ENCODE measurements at regions not wholly inside any gene's neighbourhood (a gene's known extent, or its start where the extent isn't known, plus 50 kb on each side); places are given as distances from the start of the nearest gene placed in this dataset.

DNA sequence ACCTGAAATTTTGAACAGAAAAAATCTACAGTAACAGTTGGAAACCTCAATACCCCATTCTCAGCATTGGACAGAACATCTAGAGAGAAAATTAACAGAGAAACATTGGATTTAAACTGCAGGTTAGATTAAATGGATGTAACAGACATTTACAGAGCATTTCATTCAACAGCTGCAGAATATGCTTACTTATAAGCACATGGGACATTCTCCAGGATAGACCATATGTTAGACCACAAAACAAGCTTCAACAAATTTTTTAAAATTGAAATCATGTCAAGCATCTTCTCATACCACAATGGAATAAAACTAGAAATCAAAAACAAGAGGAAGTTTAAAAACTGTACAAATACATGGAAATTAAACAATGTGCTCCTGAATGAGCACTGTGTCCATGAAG is 316.3 kb downstream of the FAM170A start:
- CTCF ChIA-PET = no interaction called here

GRCh38 chr5:119948162-119948561 is 318.8 kb downstream of the FAM170A start:
- H3K27me3 Mint-ChIP-seq = no peaks in the 10 kb centered on the region
- intact Hi-C loops (cut with micrococcal nuclease) = no loop called here

More for the DNA sequence above, 316.3 kb downstream of the FAM170A start:
- H3K4me3 Mint-ChIP-seq = no peak overlapping the region
- Histone ChIP-seq H3K4me1 (ENCODE audit: control insufficient read depth in 2 of 2, insufficient read depth in 2 of 2, low read length in 2 of 2) (no peaks in the 10 kb centered on the region), H3K4me2 (replicated peaks; ENCODE audit: low read depth, low read length, poor library complexity, severe bottlenecking) (no peak overlapping the region), H3K4me3 (ENCODE audit: control extremely low read depth in 1 of 5, extremely low read depth in 1 of 5, insufficient read depth in 1 of 5, low read depth in 2 of 5, low read length in 4 of 5) (no peak overlapping the region), H3K27ac (ENCODE audit: low read length in 2 of 2) (no peak overlapping the region), H2AFZ (ENCODE audit: insufficient read depth, low read depth, low read length, poor library complexity, severe bottlenecking) (no peak overlapping the region), H3K79me2 (ENCODE audit: control insufficient read depth, insufficient read depth, low read length) (no peaks in the 10 kb centered on the region), H3K36me3 (replicated peaks in 1 of 2; ENCODE audit: control extremely low read depth in 1 of 2, control insufficient read depth in 1 of 2, extremely low read depth in 1 of 2, insufficient read depth in 2 of 2, low read length in 1 of 2) (no peaks in the 10 kb centered on the region), H3K9ac (ENCODE audit: low read length) (no peak overlapping the region), H3K27me3 (replicated peaks in 1 of 4; ENCODE audit: control extremely low read depth in 1 of 4, control insufficient read depth in 3 of 4, insufficient read depth in 4 of 4, low read length in 3 of 4) (no peaks in the 10 kb centered on the region), H3K9me3 (ENCODE audit: control extremely low read depth in 1 of 3, control insufficient read depth in 2 of 3, insufficient read depth in 1 of 3, low read length in 2 of 3) (no peaks in the 10 kb centered on the region), H4K20me1 (ENCODE audit: control insufficient read depth, insufficient read depth, low read length, poor library complexity, severe bottlenecking) (no peaks in the 10 kb centered on the region)
- H3K27me3 Mint-ChIP-seq = no peaks in the 10 kb centered on the region
- POLR2A ChIA-PET = no interaction called here
- no peak overlapping the region for H3K27ac Mint-ChIP-seq
- ATAC-seq (ENCODE audit: low read depth) (no peak), DNase-seq (no peak)
- no peaks in the 10 kb centered on the region for H3K4me1 Mint-ChIP-seq
- intact Hi-C loops (cut with micrococcal nuclease) = no loop called here
- no peak for TF ChIP-seq EZH2 (IDR thresholded peaks at IDR 0.05; ENCODE audit: borderline replicate concordance, insufficient read depth, low read depth, low read length, poor library complexity, severe bottlenecking)
- TF ChIP-seq CTCF (IDR thresholded peaks at IDR 0.05) = no peak
- H3K9me3 Mint-ChIP-seq (ENCODE audit: insufficient read depth) = peaks cover 7% of the 10 kb centered on the region

More at GRCh38 chr5:119948162-119948561, 318.8 kb downstream of the FAM170A start:
- WGBS (ENCODE audit: insufficient coverage) = no CpG with 5 or more reads among the region's 1 CpG
- Mint-ChIP-seq H3K4me3 (no peak overlapping the region), H3K4me1 (no peaks in the 10 kb centered on the region), H3K27ac (no peak overlapping the region), H3K9me3 (ENCODE audit: insufficient read depth) (peaks cover 7% of the 10 kb centered on the region)
- Histone ChIP-seq H3K9ac (ENCODE audit: low read length) (no peak overlapping the region), H3K4me3 (ENCODE audit: control extremely low read depth in 1 of 5, extremely low read depth in 1 of 5, insufficient read depth in 1 of 5, low read depth in 2 of 5, low read length in 4 of 5) (no peak overlapping the region), H4K20me1 (ENCODE audit: control insufficient read depth, insufficient read depth, low read length, poor library complexity, severe bottlenecking) (no peaks in the 10 kb centered on the region), H3K4me2 (replicated peaks; ENCODE audit: low read depth, low read length, poor library complexity, severe bottlenecking) (no peak overlapping the region), H3K79me2 (ENCODE audit: control insufficient read depth, insufficient read depth, low read length) (no peaks in the 10 kb centered on the region), H3K9me3 (ENCODE audit: control extremely low read depth in 1 of 3, control insufficient read depth in 2 of 3, insufficient read depth in 1 of 3, low read length in 2 of 3) (no peaks in the 10 kb centered on the region), H3K27me3 (replicated peaks in 1 of 4; ENCODE audit: control extremely low read depth in 1 of 4, control insufficient read depth in 3 of 4, insufficient read depth in 4 of 4, low read length in 3 of 4) (no peaks in the 10 kb centered on the region), H3K27ac (ENCODE audit: low read length in 2 of 2) (no peak overlapping the region), H3K4me1 (ENCODE audit: control insufficient read depth in 2 of 2, insufficient read depth in 2 of 2, low read length in 2 of 2) (no peaks in the 10 kb centered on the region), H2AFZ (ENCODE audit: insufficient read depth, low read depth, low read length, poor library complexity, severe bottlenecking) (no peak overlapping the region), H3K36me3 (replicated peaks in 1 of 2; ENCODE audit: control extremely low read depth in 1 of 2, control insufficient read depth in 1 of 2, extremely low read depth in 1 of 2, insufficient read depth in 2 of 2, low read length in 1 of 2) (no peaks in the 10 kb centered on the region)
- TF ChIP-seq EZH2 (IDR thresholded peaks at IDR 0.05; ENCODE audit: borderline replicate concordance, insufficient read depth, low read depth, low read length, poor library complexity, severe bottlenecking) (no peak), CTCF (IDR thresholded peaks at IDR 0.05) (no peak)
- POLR2A ChIA-PET = no interaction called here
- DNase-seq = no peak
- CTCF ChIA-PET = no interaction called here
- ATAC-seq (ENCODE audit: low read depth) = no peak

All from B cell (primary cell).